GM06990 (cell line): ENCODE measurements at regions not wholly inside any gene's neighbourhood (a gene's known extent, or its start where the extent isn't known, plus 50 kb on each side); places are given as distances from the start of the nearest gene placed in this dataset.
"Not testable (repeated sequence)": the region's sequence is repeated elsewhere in the genome, so short reads cannot be mapped to it uniquely, and the experiment has no call there.

Source experiments
- DNase-seq: peaks from one replicate; pipeline ENCODE4 v3.0.0-alpha.2; 2011; ENCODE audit not compliant: insufficient read length; ENCODE audit errors: extremely low read depth
- H3K27me3 ChIP-seq: replicated peaks from 2 replicates; pipeline ENCODE4 v1.6.0; 2011; ENCODE audit warnings: low read length; ENCODE audit not compliant: control insufficient read depth, insufficient read depth
- H3K36me3 ChIP-seq: 2 replicates; pipeline ENCODE4 v1.5.1; 2011; ENCODE audit warnings: low read length; ENCODE audit not compliant: control insufficient read depth, insufficient read depth
- H3K4me3 ChIP-seq: replicated peaks from 2 replicates; pipeline ENCODE4 v1.5.1; 2011; ENCODE audit warnings: low read depth, mild to moderate bottlenecking, control low read depth, low read length
- TF ChIP-seq, protein P1 (sequence below): IDR thresholded peaks from 2 replicates; pipeline ENCODE4 v1.5.1; 2011; ENCODE audit warnings: low read length, control low read depth, mild to moderate bottlenecking, inconsistent platforms; ENCODE audit not compliant: insufficient read depth, poor library complexity, severe bottlenecking

DNA sequence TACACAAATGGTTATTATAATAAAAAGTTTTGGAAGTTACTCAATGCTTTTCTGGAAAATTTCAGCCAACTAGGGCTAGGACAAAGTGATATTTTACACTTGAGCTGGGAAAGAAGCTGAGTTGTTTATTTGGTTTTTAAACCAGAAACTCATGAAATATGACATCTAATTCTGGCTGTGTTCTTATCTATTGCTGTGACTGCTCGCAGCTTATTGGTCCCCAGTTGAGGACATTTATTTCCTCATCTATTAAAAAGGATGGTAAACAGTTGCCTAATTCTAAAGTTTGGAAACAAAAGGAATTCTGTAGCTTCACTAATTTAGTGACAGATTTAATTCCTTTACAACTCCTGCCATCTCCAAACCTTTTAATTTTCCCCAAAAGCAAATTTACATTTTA is 487.6 kb upstream of the IL12A start:
- no peak overlapping the region for H3K4me3 ChIP-seq
- no peaks in the 10 kb centered on the region for H3K36me3 ChIP-seq
- no peak for DNase-seq
- TF ChIP-seq, protein P1, sequence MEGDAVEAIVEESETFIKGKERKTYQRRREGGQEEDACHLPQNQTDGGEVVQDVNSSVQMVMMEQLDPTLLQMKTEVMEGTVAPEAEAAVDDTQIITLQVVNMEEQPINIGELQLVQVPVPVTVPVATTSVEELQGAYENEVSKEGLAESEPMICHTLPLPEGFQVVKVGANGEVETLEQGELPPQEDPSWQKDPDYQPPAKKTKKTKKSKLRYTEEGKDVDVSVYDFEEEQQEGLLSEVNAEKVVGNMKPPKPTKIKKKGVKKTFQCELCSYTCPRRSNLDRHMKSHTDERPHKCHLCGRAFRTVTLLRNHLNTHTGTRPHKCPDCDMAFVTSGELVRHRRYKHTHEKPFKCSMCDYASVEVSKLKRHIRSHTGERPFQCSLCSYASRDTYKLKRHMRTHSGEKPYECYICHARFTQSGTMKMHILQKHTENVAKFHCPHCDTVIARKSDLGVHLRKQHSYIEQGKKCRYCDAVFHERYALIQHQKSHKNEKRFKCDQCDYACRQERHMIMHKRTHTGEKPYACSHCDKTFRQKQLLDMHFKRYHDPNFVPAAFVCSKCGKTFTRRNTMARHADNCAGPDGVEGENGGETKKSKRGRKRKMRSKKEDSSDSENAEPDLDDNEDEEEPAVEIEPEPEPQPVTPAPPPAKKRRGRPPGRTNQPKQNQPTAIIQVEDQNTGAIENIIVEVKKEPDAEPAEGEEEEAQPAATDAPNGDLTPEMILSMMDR: no peak
- H3K27me3 ChIP-seq: no peaks in the 10 kb centered on the region

DNA sequence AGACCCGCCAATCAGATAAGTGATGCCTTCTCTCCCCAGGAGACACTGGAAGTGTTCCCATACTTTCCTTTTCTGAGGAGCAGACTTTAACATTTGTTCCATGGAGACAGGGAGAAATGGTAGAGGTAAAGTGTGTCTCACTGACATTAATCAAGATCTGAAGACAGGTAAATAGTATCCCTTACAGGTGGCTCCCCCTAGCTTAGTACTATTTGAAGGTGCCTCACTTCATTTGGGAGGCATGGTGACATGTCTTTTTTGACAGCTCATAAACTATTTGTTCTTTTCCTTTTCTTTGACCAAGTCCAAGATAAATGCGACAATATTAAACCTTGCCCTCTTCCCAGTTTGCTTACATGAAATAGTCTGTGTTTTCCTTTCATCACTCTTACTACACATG is 485.6 kb upstream of the IL12A start:
- no peaks in the 10 kb centered on the region for H3K36me3 ChIP-seq
- H3K4me3 ChIP-seq: no peak overlapping the region
- TF ChIP-seq, protein P1: no peak
- H3K27me3 ChIP-seq: no peaks in the 10 kb centered on the region
- no peak for DNase-seq

DNA sequence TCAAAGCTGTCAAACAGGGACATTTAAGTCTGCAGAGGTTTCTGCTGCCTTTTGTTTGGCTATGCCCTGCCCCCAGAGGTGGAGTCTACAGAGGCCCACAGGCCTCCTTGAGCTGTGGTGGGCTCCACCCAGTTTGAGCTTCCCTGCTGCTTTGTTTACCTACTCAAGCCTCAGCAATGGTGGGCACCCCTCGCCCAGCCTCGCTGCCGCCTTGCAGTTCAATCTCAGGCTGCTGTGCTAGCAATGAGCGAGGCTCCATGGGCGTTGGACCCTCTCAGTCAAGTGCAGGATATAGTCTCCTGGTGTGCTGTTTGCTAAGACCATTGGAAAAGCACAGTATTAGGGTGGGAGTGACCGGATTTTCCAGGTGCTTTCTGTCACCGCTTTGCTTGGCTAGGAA is 477.6 kb upstream of the IL12A start:
- DNase-seq, H3K4me3 ChIP-seq, H3K27me3 ChIP-seq, H3K36me3 ChIP-seq: not testable (repeated sequence)

DNA sequence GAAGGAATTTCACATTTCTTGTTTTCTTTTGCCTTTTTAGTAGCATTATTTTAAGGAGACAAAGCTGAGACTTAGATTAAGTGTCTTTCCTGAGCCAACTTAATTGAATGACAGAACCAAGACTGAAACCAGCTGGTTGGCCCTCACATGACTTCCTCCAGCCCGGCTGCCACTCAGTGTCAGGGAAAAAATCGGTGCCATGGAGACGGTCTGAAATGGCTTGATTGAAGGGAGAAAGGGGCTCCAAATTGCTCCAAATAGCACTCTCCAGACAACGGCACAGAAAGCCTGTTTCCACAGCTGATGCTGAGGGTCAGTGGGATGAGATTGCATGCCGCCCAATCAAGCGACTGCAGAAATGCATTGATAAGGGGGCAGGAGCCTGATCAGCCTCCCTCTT is 475.2 kb upstream of the IL12A start:
- H3K36me3 ChIP-seq: no peaks in the 10 kb centered on the region
- DNase-seq: no peak
- TF ChIP-seq, protein P1: no peak
- no peak overlapping the region for H3K4me3 ChIP-seq
- no peaks in the 10 kb centered on the region for H3K27me3 ChIP-seq

DNA sequence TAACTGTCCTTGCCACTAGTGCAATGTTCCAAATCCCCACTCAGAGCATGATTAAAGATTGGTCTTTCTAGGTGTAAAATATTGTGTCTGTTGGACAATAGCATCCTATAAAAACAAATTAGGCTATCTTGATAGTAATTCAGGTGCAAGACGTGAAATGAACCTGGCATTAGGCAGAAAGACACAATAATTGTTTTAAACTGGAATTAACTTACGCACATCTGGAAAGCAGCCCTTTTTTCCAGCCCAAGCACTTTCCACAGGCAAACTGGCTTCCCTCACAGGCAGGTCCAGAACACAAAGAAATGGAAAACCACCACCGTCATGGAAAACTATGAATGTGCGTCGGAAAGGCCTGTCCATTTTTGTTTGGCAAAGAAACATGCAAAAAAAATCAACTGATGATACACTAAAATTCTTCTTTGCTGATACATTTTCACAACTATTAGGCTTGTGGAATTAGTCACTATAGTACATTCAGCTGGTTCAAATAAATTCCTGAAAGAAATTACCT is 474.7 kb upstream of the IL12A start:
- no peaks in the 10 kb centered on the region for H3K27me3 ChIP-seq
- TF ChIP-seq, protein P1: no peak
- DNase-seq: no peak
- H3K4me3 ChIP-seq: no peak overlapping the region
- H3K36me3 ChIP-seq: no peaks in the 10 kb centered on the region

DNA sequence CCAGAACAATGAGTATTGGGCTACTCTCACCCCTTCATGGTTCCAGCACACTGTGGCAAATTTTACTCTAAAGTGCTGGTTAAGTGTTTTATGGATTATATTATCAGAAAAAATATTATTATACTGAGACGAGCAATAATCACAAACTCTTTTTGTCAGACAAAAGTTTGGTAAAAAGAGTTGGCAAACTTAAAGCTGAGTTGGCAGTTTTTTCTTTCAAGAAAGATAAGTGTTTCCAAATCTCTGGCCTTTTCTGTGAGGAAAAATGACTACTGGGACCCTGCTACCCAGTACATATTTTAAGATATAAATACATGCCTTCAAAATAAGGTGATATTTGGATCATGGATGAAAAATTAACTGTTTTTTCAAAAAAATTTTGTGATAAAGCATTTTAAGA is 471.5 kb upstream of the IL12A start:
- DNase-seq: no peak
- Histone ChIP-seq H3K27me3 (no peaks in the 10 kb centered on the region), H3K36me3 (no peaks in the 10 kb centered on the region), H3K4me3 (no peak overlapping the region)
- TF ChIP-seq, protein P1: no peak
